GM12865 (cell line): ENCODE measurements at regions not wholly inside any gene's neighbourhood (a gene's known extent, or its start where the extent isn't known, plus 50 kb on each side); places are given as distances from the start of the nearest gene placed in this dataset.

Experiments
- DNase-seq: peaks from one replicate; pipeline ENCODE4 v3.0.0; 2010; ENCODE audit warnings: low read depth
- H3K4me3 ChIP-seq: 2 replicates; pipeline ENCODE4 v1.5.1; 2011; ENCODE audit warnings: mild to moderate bottlenecking, low read depth, low read length, control low read depth
- CTCF ChIP-seq: IDR thresholded peaks from 2 replicates; pipeline ENCODE4 v1.5.1; 2011; ENCODE audit warnings: low read length, control low read depth, low read depth, inconsistent platforms; ENCODE audit not compliant: insufficient read depth; ENCODE audit errors: missing control alignments

- DNase-seq, result peak; percentile 1
- no peak for TF ChIP-seq CTCF
Measured at GRCh38 chr2:53403792-53404413, 363.7 kb upstream of the CHAC2 start.

GRCh38 chr2:53397085-53397484 is 370.5 kb upstream of the CHAC2 start:
- DNase-seq, result no peak
- TF ChIP-seq CTCF, result no peak
- no peak overlapping the region for H3K4me3 ChIP-seq

More at GRCh38 chr2:53403792-53404413, 363.7 kb upstream of the CHAC2 start:
- H3K4me3 ChIP-seq, result no peak overlapping the region

GRCh38 chr2:53381271-53381670 is 386.3 kb upstream of the CHAC2 start:
- TF ChIP-seq CTCF, result no peak
- DNase-seq, result no peak
- H3K4me3 ChIP-seq, result no peak overlapping the region

GRCh38 chr2:53379547-53379946 is 388.1 kb upstream of the CHAC2 start:
- no peak overlapping the region for H3K4me3 ChIP-seq
- TF ChIP-seq CTCF, result no peak
- no peak for DNase-seq

- no peak for TF ChIP-seq CTCF
- DNase-seq, result no peak
- H3K4me3 ChIP-seq, result no peak overlapping the region
Measured at GRCh38 chr2:53378791-53379190, 388.8 kb upstream of the CHAC2 start.

- no peak overlapping the region for H3K4me3 ChIP-seq
- no peak for TF ChIP-seq CTCF
- DNase-seq, result no peak
Measured at GRCh38 chr2:53373126-53373525, 394.5 kb upstream of the CHAC2 start.

- no peak for TF ChIP-seq CTCF
- H3K4me3 ChIP-seq, result no peak overlapping the region
- DNase-seq, result no peak
Measured at GRCh38 chr2:53366543-53366942, 401.1 kb upstream of the CHAC2 start.
